ENCODE measurements at regions not wholly inside any gene's neighbourhood (a gene's known extent, or its start where the extent isn't known, plus 50 kb on each side); places are given as distances from the start of the nearest gene placed in this dataset.

DNA sequence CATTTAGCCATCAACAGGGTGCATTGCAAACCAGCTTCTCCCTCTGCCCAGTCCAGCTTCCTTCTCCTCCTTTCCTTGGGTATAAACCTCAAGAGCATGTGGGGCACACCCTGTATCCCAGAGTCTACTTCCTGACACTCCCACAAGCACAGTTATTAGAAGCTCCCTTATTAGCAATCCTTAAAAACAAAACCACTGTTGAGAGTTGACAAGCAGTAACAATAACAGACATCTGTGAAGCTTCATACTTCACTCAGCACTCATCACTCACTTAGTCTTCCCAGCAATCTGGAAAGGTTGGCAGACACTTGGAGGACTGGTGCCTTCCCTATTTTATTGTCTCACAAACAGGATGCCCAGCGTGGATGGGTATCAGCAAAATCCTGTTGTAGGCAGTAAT lies 155.5 kb upstream of the PROK2 start:
- TF ChIP-seq POLR2A (IDR thresholded peaks at IDR 0.05; ENCODE audit: low read depth, low read length): no peak
- no peak for TF ChIP-seq SPI1 (IDR thresholded peaks at IDR 0.05; ENCODE audit: low read depth, low read length)
- TF ChIP-seq POLR2AphosphoS5 (IDR thresholded peaks at IDR 0.05; ENCODE audit: low read depth, low read length): no peak
- no peak for TF ChIP-seq POU2F2 (IDR thresholded peaks at IDR 0.05; ENCODE audit: low read depth, low read length)
- TF ChIP-seq TAF1 (IDR thresholded peaks at IDR 0.05; ENCODE audit: low read depth, low read length): no peak
- no peak for TF ChIP-seq PAX5 (IDR thresholded peaks at IDR 0.05; ENCODE audit: insufficient read depth, low read length, severe bottlenecking)

Data from GM12891 (cell line).